H1 (cell line): ENCODE measurements at regions not wholly inside any gene's neighbourhood (a gene's known extent, or its start where the extent isn't known, plus 50 kb on each side); places are given as distances from the start of the nearest gene placed in this dataset.
"Not testable (repeated sequence)": the region's sequence is repeated elsewhere in the genome, so short reads cannot be mapped to it uniquely, and the experiment has no call there.

Experiments
- CTCF ChIA-PET: fragments of 300-600 bp; sonication (Branson Sonifier 250); formaldehyde crosslinking; loops from one replicate; lab custom pipeline; 2021; ENCODE audit not compliant: partially characterized antibody; lab: Charles Lee
- POLR2A ChIA-PET: fragments of 300-600 bp; sonication (Branson Sonifier 250); formaldehyde crosslinking; loops from one replicate; lab custom pipeline; 2021; ENCODE audit warnings: inconsistent platforms; ENCODE audit not compliant: partially characterized antibody; lab: Charles Lee
- DNase-seq, 2 experiments: peaks; one replicate each; pipeline versions ENCODE4 v3.0.0 to v3.0.0-alpha.2; 2010 to 2022; ENCODE audit warnings: low spot score in 2 of 2, low read depth in 1 of 2, mixed read lengths in 1 of 2
- FAIRE-seq: peaks from 2 replicates; lab custom pipeline; 2011; peaks lifted over from hg19 to GRCh38; lab: Jason Lieb, UNC
- H2AFZ ChIP-seq: 2 replicates; pipeline ENCODE4 v1.8.1; 2012; ENCODE audit warnings: low read length, inconsistent platforms
- H2AK5ac ChIP-seq: 2 replicates; pipeline ENCODE4 v1.6.1; 2013; ENCODE audit warnings: low read depth, low read length
- H2BK120ac ChIP-seq: replicated peaks from 2 replicates; pipeline ENCODE3; 2013; ENCODE audit warnings: low read depth, low read length, inconsistent platforms
- H2BK12ac ChIP-seq: 2 replicates; pipeline ENCODE4 v1.6.1; 2013; ENCODE audit warnings: low read depth, low read length
- H2BK15ac ChIP-seq: 2 replicates; pipeline ENCODE4 v1.6.1; 2013; ENCODE audit warnings: low read length
- H2BK20ac ChIP-seq: 2 replicates; pipeline ENCODE4 v1.6.1; 2013; ENCODE audit warnings: low read length
- H2BK5ac ChIP-seq: 2 replicates; pipeline ENCODE4 v1.6.1; 2013; ENCODE audit warnings: low read depth, low read length
- H3K14ac ChIP-seq: 2 replicates; pipeline ENCODE4 v1.6.1; 2013; ENCODE audit warnings: inconsistent platforms; ENCODE audit not compliant: insufficient read length
- H3K18ac ChIP-seq: 2 replicates; pipeline ENCODE4 v1.6.1; 2013; ENCODE audit warnings: low read length; ENCODE audit errors: extremely low read depth
- H3K23ac ChIP-seq: 2 replicates; pipeline ENCODE4 v1.6.1; 2013; ENCODE audit warnings: inconsistent platforms; ENCODE audit not compliant: insufficient read length
- H3K23me2 ChIP-seq: 2 replicates; pipeline ENCODE4 v1.6.1; 2013; ENCODE audit warnings: low read depth, low read length
- H3K27ac ChIP-seq: 2 replicates; pipeline ENCODE4 v1.6.1; 2011; ENCODE audit warnings: low read depth, low read length, inconsistent platforms
- H3K27me3 ChIP-seq, 4 experiments: replicated peaks in 1 of 4; 1 replicate in 1 of 4; 2 replicates in 3 of 4; pipeline versions ENCODE4 v1.6.1 to v1.8.1; 2011 to 2013; ENCODE audit warnings: low read length in 3 of 4, mild to moderate bottlenecking in 3 of 4, inconsistent platforms in 2 of 4, mixed read lengths in 2 of 4, moderate library complexity in 1 of 4; ENCODE audit not compliant: control insufficient read depth in 3 of 4, insufficient read depth in 3 of 4; ENCODE audit errors: extremely low read depth in 1 of 4
- H3K36me3 ChIP-seq, 4 experiments: 2 replicates each; pipeline versions ENCODE4 v1.6.1 to v1.8.1; 2011 to 2013; ENCODE audit warnings: mild to moderate bottlenecking in 4 of 4, low read length in 3 of 4, moderate library complexity in 2 of 4, control low read depth in 1 of 4, inconsistent platforms in 1 of 4; ENCODE audit not compliant: insufficient read depth in 4 of 4, control insufficient read depth in 2 of 4
- H3K4ac ChIP-seq: replicated peaks from 2 replicates; pipeline ENCODE3; 2013; ENCODE audit warnings: low read length, low read depth, mixed read lengths, inconsistent platforms; ENCODE audit not compliant: insufficient read length
- H3K4me1 ChIP-seq, 4 experiments: replicated peaks in 1 of 4; 1 replicate in 1 of 4; 2 replicates in 3 of 4; pipeline versions ENCODE4 v1.6.1 to v1.8.1; 2011 to 2013; ENCODE audit warnings: low read length in 3 of 4, inconsistent platforms in 2 of 4, mixed read lengths in 1 of 4; ENCODE audit not compliant: insufficient read depth in 4 of 4, control insufficient read depth in 3 of 4
- H3K4me2 ChIP-seq, 2 experiments: 2 replicates each; pipeline versions ENCODE4 v1.6.1 to v1.8.1; 2011 to 2013; ENCODE audit warnings: low read depth in 2 of 2, low read length in 2 of 2, control low read depth in 1 of 2, inconsistent platforms in 1 of 2, mild to moderate bottlenecking in 1 of 2; ENCODE audit not compliant: insufficient read depth in 1 of 2
- H3K4me3 ChIP-seq, 4 experiments: fragments of 200-600, 300-600 bp in 1 of 4; sonication (generic), shearing (Covaris generic), sonication (Bioruptor Twin) in 1 of 4; 2 replicates each; pipeline versions ENCODE4 v1.5.1 to v1.8.1; 2011 to 2016; ENCODE audit warnings: low read length in 4 of 4, low read depth in 3 of 4, control low read depth in 2 of 4, inconsistent platforms in 2 of 4, mild to moderate bottlenecking in 2 of 4, mixed read lengths in 1 of 4, moderate library complexity in 1 of 4; ENCODE audit not compliant: insufficient read depth in 2 of 4; ENCODE audit errors: extremely low read depth in 1 of 4
- H3K56ac ChIP-seq: replicated peaks from 2 replicates; pipeline ENCODE3; 2013; ENCODE audit warnings: low read depth, mild to moderate bottlenecking, mixed read lengths, low read length, inconsistent platforms; ENCODE audit not compliant: insufficient read length
- H3K79me1 ChIP-seq: 2 replicates; pipeline ENCODE4 v1.6.1; 2013; ENCODE audit warnings: low read depth, low read length, control low read depth
- H3K79me2 ChIP-seq, 2 experiments: 2 replicates each; pipeline versions ENCODE4 v1.6.1 to v1.8.1; 2012 to 2013; ENCODE audit warnings: low read length in 2 of 2, mild to moderate bottlenecking in 2 of 2, inconsistent platforms in 1 of 2; ENCODE audit not compliant: insufficient read depth in 2 of 2, control insufficient read depth in 1 of 2
- H3K9ac ChIP-seq, 4 experiments: replicated peaks in 1 of 4; 1 replicate in 1 of 4; 2 replicates in 3 of 4; pipeline versions ENCODE4 v1.6.1 to v1.8.1; 2011 to 2013; ENCODE audit warnings: low read depth in 3 of 4, low read length in 3 of 4, control low read depth in 2 of 4, mild to moderate bottlenecking in 2 of 4, moderate library complexity in 2 of 4, inconsistent platforms in 1 of 4; ENCODE audit errors: extremely low read depth in 1 of 4
- H3K9me3 ChIP-seq, 2 experiments: 2 replicates each; pipeline versions ENCODE4 v1.6.1 to v1.8.1; 2012 to 2013; ENCODE audit warnings: mild to moderate bottlenecking in 2 of 2, moderate library complexity in 2 of 2, control low read depth in 1 of 2, inconsistent platforms in 1 of 2, low read depth in 1 of 2, low read length in 1 of 2, mixed read lengths in 1 of 2; ENCODE audit not compliant: insufficient read depth in 2 of 2
- H4K20me1 ChIP-seq, 2 experiments: replicated peaks in 1 of 2; 2 replicates each; pipeline versions ENCODE3 to v1.8.1; 2011 to 2013; ENCODE audit warnings: inconsistent platforms in 2 of 2, low read length in 2 of 2, mild to moderate bottlenecking in 1 of 2; ENCODE audit not compliant: insufficient read depth in 2 of 2, control insufficient read depth in 1 of 2
- H4K5ac ChIP-seq: 2 replicates; pipeline ENCODE4 v1.6.1; 2013; ENCODE audit warnings: low read length, low read depth, mixed read lengths, inconsistent platforms; ENCODE audit not compliant: insufficient read length
- H4K8ac ChIP-seq: 2 replicates; pipeline ENCODE4 v1.8.0; 2013; ENCODE audit warnings: mild to moderate bottlenecking, moderate library complexity, low read length, inconsistent platforms; ENCODE audit not compliant: insufficient read depth; ENCODE audit errors: extremely low read depth
- H4K91ac ChIP-seq: replicated peaks from 2 replicates; pipeline ENCODE3; 2013; ENCODE audit warnings: low read length, mixed read lengths, inconsistent platforms; ENCODE audit not compliant: insufficient read length
- WGBS, 2 experiments: shearing (Covaris generic) in 1 of 2; methylation state at CpG; one replicate each; pipeline versions ENCODE4 v1.1.6 to v1.1.7; 2013 to 2015; ENCODE audit warnings: low lambda C conversion rate in 2 of 2, mixed read lengths in 2 of 2, inconsistent platforms in 1 of 2, low coverage in 1 of 2, missing lambda C conversion rate in 1 of 2; ENCODE audit not compliant: insufficient replicate concordance in 2 of 2, insufficient coverage in 1 of 2, insufficient read length in 1 of 2; ENCODE audit errors: extremely low coverage in 1 of 2, missing lambda C conversion rate in 1 of 2; 5-methylcytosine and 5-hydroxymethylcytosine counted together

GRCh38 chr2:8145375-8145774 is 536.5 kb upstream of the ID2 start:
- H2BK20ac ChIP-seq, H3K27me3 ChIP-seq, H4K5ac ChIP-seq, H2BK12ac ChIP-seq, H3K79me2 ChIP-seq, H3K4me2 ChIP-seq, H3K27ac ChIP-seq, H3K9me3 ChIP-seq, CTCF ChIA-PET, POLR2A ChIA-PET, H4K8ac ChIP-seq, H2AFZ ChIP-seq, H3K4me1 ChIP-seq, FAIRE-seq, H4K20me1 ChIP-seq, H3K18ac ChIP-seq, H2BK5ac ChIP-seq, H3K4me3 ChIP-seq, H2AK5ac ChIP-seq, H3K56ac ChIP-seq, H2BK120ac ChIP-seq, H3K9ac ChIP-seq, H3K79me1 ChIP-seq, H3K4ac ChIP-seq, H3K36me3 ChIP-seq, H3K23me2 ChIP-seq, H3K23ac ChIP-seq, H4K91ac ChIP-seq, DNase-seq, H3K14ac ChIP-seq, H2BK15ac ChIP-seq: not testable (repeated sequence)
- WGBS, 2 experiments = 88% methylated on average over 2 of the region's 2 CpGs; no CpG with 5 or more reads in 1 of the 2 experiments
